HCT116 (cell line): ENCODE measurements at regions not wholly inside any gene's neighbourhood (a gene's known extent, or its start where the extent isn't known, plus 50 kb on each side); places are given as distances from the start of the nearest gene placed in this dataset.

Experiments used
- ATAC-seq: fragments of 200-7000 bp; cut with Tn5 transposase; 2 replicates; pipeline ENCODE4 v1.9.1; 2020; ENCODE audit warnings: mild to moderate bottlenecking, moderate library complexity
- BruUV-seq: library from RNA; stranded (reverse); fragments of 400-500 nt; replicated peaks from 2 replicates; lab custom pipeline; 2021; lab: Mats Ljungman, UMichigan
- CTCF ChIA-PET: fragments of 300-600 bp; sonication (Branson Sonifier 250); formaldehyde crosslinking; loops from one replicate; lab custom pipeline; 2021; ENCODE audit warnings: antibody characterized with exemption; lab: Charles Lee
- POLR2A ChIA-PET: fragments of 300-600, 350-600 bp; sonication (Branson Sonifier 250); formaldehyde crosslinking; loops from one replicate; lab custom pipeline; 2021; ENCODE audit warnings: antibody characterized with exemption; lab: Charles Lee
- RAD21 ChIA-PET, 2 experiments: fragments of 300-600 bp; sonication (Branson Sonifier 250); formaldehyde crosslinking; loops; one replicate each; lab custom pipeline; 2023; ENCODE audit warnings: low total read pairs in 2 of 2; ENCODE audit not compliant: uncharacterized antibody in 2 of 2, unreplicated experiment in 2 of 2, low non-redundant PET in 1 of 2; lab: Charles Lee
- DNase-seq: peaks from one replicate; pipeline ENCODE4 v3.0.0-alpha.2; 2010; ENCODE audit warnings: low read depth, low spot score
- H2AFZ ChIP-seq: fragments of 200-600 bp; shearing (Covaris generic), sonication (generic); 2 replicates; pipeline ENCODE4 v1.6.1; 2017; ENCODE audit warnings: low read depth, mixed run types, mixed read lengths, antibody characterized with exemption, low read length; ENCODE audit not compliant: poor library complexity, severe bottlenecking
- H3K27ac ChIP-seq: 2 replicates; pipeline ENCODE4 v1.5.1; 2012; ENCODE audit warnings: low read depth, low read length
- H3K27me3 ChIP-seq: fragments of 200-600 bp; sonication (generic); 2 replicates; pipeline ENCODE4 v1.6.1; 2016; ENCODE audit warnings: mixed run types, low read length, mixed read lengths; ENCODE audit not compliant: insufficient read depth
- H3K36me3 ChIP-seq, 2 experiments: fragments of 200-500 bp in 1 of 2; fragments of 200-600 bp in 1 of 2; sonication (Bioruptor generic) in 1 of 2; sonication (generic) in 1 of 2; 2 replicates each; pipeline versions ENCODE4 v1.5.1 to v1.6.1; 2014 to 2016; ENCODE audit warnings: low read length in 2 of 2, inconsistent platforms in 1 of 2, mixed read lengths in 1 of 2, mixed run types in 1 of 2; ENCODE audit not compliant: insufficient read depth in 2 of 2, control insufficient read depth in 1 of 2
- H3K4me1 ChIP-seq, 2 experiments: fragments of 200-600 bp in 1 of 2; sonication (generic) in 1 of 2; 2 replicates each; pipeline versions ENCODE4 v1.5.1 to v1.6.1; 2012 to 2017; ENCODE audit warnings: low read length in 2 of 2, inconsistent platforms in 1 of 2, mild to moderate bottlenecking in 1 of 2, mixed read lengths in 1 of 2, mixed run types in 1 of 2, moderate library complexity in 1 of 2; ENCODE audit not compliant: insufficient read depth in 2 of 2, control insufficient read depth in 1 of 2
- H3K4me2 ChIP-seq: fragments of 200-600 bp; sonication (generic); 2 replicates; pipeline ENCODE4 v1.6.1; 2017; ENCODE audit warnings: mixed run types, low read length, mixed read lengths
- H3K4me3 ChIP-seq, 2 experiments: fragments of 200-600 bp in 1 of 2; sonication (generic) in 1 of 2; replicated peaks in 1 of 2; 2 replicates each; pipeline ENCODE4 v1.5.1; 2011 to 2016; ENCODE audit warnings: low read length in 2 of 2, control low read depth in 1 of 2, low read depth in 1 of 2, mild to moderate bottlenecking in 1 of 2, mixed read lengths in 1 of 2, mixed run types in 1 of 2
- H3K79me2 ChIP-seq: fragments of 200-600 bp; sonication (generic); 2 replicates; pipeline ENCODE4 v1.6.1; 2017; ENCODE audit warnings: mild to moderate bottlenecking, mixed run types, low read length, moderate library complexity, mixed read lengths; ENCODE audit not compliant: insufficient read depth
- H3K9ac ChIP-seq: fragments of 200-600 bp; sonication (generic); 2 replicates; pipeline ENCODE4 v1.6.1; 2016; ENCODE audit warnings: low read length, mixed read lengths
- H3K9me2 ChIP-seq: fragments of 200-600 bp; sonication (generic), shearing (Covaris generic); 2 replicates; pipeline ENCODE4 v1.6.1; 2017; ENCODE audit warnings: mixed run types, mild to moderate bottlenecking, moderate library complexity; ENCODE audit not compliant: insufficient read depth
- H3K9me3 ChIP-seq, 2 experiments: fragments of 200-500 bp in 1 of 2; fragments of 200-600 bp in 1 of 2; sonication (Bioruptor generic) in 1 of 2; sonication (generic) in 1 of 2; 2 replicates each; pipeline ENCODE4 v1.6.1; 2014 to 2017; ENCODE audit warnings: low read length in 2 of 2, mixed read lengths in 2 of 2, inconsistent platforms in 1 of 2, low read depth in 1 of 2, mild to moderate bottlenecking in 1 of 2, mixed run types in 1 of 2, moderate library complexity in 1 of 2; ENCODE audit not compliant: control insufficient read depth in 1 of 2, insufficient read depth in 1 of 2
- H4K20me1 ChIP-seq: fragments of 200-600 bp; sonication (generic), shearing (Covaris generic); 2 replicates; pipeline ENCODE4 v1.6.1; 2017; ENCODE audit warnings: mixed run types, mild to moderate bottlenecking, moderate library complexity; ENCODE audit not compliant: insufficient read depth
- CBX3 ChIP-seq: IDR thresholded peaks from 2 replicates; pipeline ENCODE4 v1.6.1; 2012; ENCODE audit warnings: low read depth
- CEBPB ChIP-seq: IDR thresholded peaks from 2 replicates; pipeline ENCODE4 v1.6.1; 2012; ENCODE audit warnings: low read depth
- EGR1 ChIP-seq: IDR thresholded peaks from 2 replicates; pipeline ENCODE4 v1.6.1; 2012; ENCODE audit warnings: low read depth
- ELF1 ChIP-seq: IDR thresholded peaks from 2 replicates; pipeline ENCODE4 v1.6.1; 2012; ENCODE audit warnings: low read depth, borderline replicate concordance
- EZH2 ChIP-seq: fragments of 200-600 bp; sonication (generic); IDR thresholded peaks from 2 replicates; pipeline ENCODE4 v1.6.1; 2017; ENCODE audit warnings: antibody characterized with exemption, mixed run types
- FOSL1 ChIP-seq: IDR thresholded peaks from 2 replicates; pipeline ENCODE4 v1.6.1; 2012; ENCODE audit warnings: low read depth
- JUND ChIP-seq: IDR thresholded peaks from 2 replicates; pipeline ENCODE4 v1.6.1; 2012
- POLR2A ChIP-seq: IDR thresholded peaks from 2 replicates; pipeline ENCODE4 v1.7.0; 2011; ENCODE audit warnings: borderline replicate concordance; ENCODE audit not compliant: insufficient read depth, insufficient read length; ENCODE audit errors: extremely low read depth
- POLR2AphosphoS5 ChIP-seq: IDR thresholded peaks from 2 replicates; pipeline ENCODE4 v1.6.1; 2011; ENCODE audit warnings: mild to moderate bottlenecking, low read depth, low read length, moderate library complexity
- RAD21 ChIP-seq: IDR thresholded peaks from 2 replicates; pipeline ENCODE4 v1.6.1; 2012; ENCODE audit warnings: low read depth, mild to moderate bottlenecking
- SIN3A ChIP-seq: IDR thresholded peaks from 2 replicates; pipeline ENCODE4 v1.6.1; 2012; ENCODE audit warnings: low read depth
- SP1 ChIP-seq: IDR thresholded peaks from 2 replicates; pipeline ENCODE4 v1.6.1; 2012; ENCODE audit warnings: low read depth
- SRF ChIP-seq: IDR thresholded peaks from 2 replicates; pipeline ENCODE4 v1.6.1; 2012; ENCODE audit warnings: low read depth
- TCF7L2 ChIP-seq: IDR thresholded peaks from 2 replicates; pipeline ENCODE4 v1.7.0; 2011; ENCODE audit warnings: borderline replicate concordance, inconsistent platforms; ENCODE audit not compliant: insufficient read depth, insufficient read length; ENCODE audit errors: extremely low read depth
- YY1 ChIP-seq: IDR thresholded peaks from 2 replicates; pipeline ENCODE4 v1.6.1; 2011; ENCODE audit warnings: low read length, low read depth, moderate library complexity, mild to moderate bottlenecking; ENCODE audit not compliant: insufficient replicate concordance; ENCODE audit errors: extremely low read depth
- intact Hi-C: fragments of 100-400 bp; cut with micrococcal nuclease; formaldehyde crosslinking; loops from 2 replicates; pipeline ENCODE4 v1.10.0; 2022
- TF ChIP-seq, protein P1 (sequence below): IDR thresholded peaks from 2 replicates; pipeline ENCODE4 v1.6.1; 2012
- TF ChIP-seq, protein P2 (sequence below): IDR thresholded peaks from 2 replicates; pipeline ENCODE4 v1.6.1; 2012
- TF ChIP-seq, protein P3 (sequence below): IDR thresholded peaks from 2 replicates; pipeline ENCODE4 v1.6.1; 2011; ENCODE audit warnings: mild to moderate bottlenecking, low read length, moderate library complexity; ENCODE audit not compliant: insufficient replicate concordance; ENCODE audit errors: extremely low read depth
- TF ChIP-seq, protein P4 (sequence below), 3 experiments: fragments of 200-600 bp in 1 of 3; sonication (generic) in 1 of 3; IDR thresholded peaks in 2 of 3; conservative IDR thresholded peaks in 1 of 3; 2 replicates each; pipeline ENCODE4 v1.5.1; 2012 to 2017; ENCODE audit warnings: low read depth in 2 of 3, low read length in 2 of 3, antibody characterized with exemption in 1 of 3, borderline replicate concordance in 1 of 3, control low read depth in 1 of 3, mild to moderate bottlenecking in 1 of 3, mixed read lengths in 1 of 3, mixed run types in 1 of 3, moderate library complexity in 1 of 3; ENCODE audit not compliant: insufficient read depth in 1 of 3
- TF ChIP-seq, protein P5 (sequence below): IDR thresholded peaks from 2 replicates; pipeline ENCODE4 v1.6.1; 2012; ENCODE audit warnings: low read depth

DNA sequence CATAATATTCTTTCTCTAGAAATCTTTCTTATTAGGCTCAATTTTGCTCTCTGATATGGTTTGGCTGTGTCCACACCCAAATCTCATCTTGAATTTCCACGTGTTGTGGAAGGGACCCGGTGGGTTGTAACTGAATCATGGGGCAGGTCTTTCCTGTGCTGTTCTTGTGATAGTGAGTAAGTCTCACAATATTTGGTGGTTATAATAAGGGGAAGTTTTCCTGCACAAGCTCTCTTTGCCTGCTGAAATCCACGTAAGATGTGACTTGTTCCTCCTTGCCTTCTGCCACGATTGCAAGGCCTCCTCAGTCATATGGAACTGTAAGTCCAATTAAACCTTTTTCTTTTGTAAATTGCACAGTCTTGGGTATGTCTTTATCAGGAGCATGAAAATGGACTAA, 73.8 kb downstream of the CAVIN2 start:
- TF ChIP-seq EGR1 (no peak), RAD21 (no peak), POLR2AphosphoS5 (no peak), TCF7L2 (no peak), ELF1 (no peak), SIN3A (no peak), YY1 (no peak), POLR2A (no peak), FOSL1 (no peak), CBX3 (no peak), SP1 (no peak), CEBPB (no peak), JUND (no peak), EZH2 (no peak), SRF (no peak)
- TF ChIP-seq, protein P1, sequence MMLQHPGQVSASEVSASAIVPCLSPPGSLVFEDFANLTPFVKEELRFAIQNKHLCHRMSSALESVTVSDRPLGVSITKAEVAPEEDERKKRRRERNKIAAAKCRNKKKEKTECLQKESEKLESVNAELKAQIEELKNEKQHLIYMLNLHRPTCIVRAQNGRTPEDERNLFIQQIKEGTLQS = no peak
- TF ChIP-seq, protein P2, sequence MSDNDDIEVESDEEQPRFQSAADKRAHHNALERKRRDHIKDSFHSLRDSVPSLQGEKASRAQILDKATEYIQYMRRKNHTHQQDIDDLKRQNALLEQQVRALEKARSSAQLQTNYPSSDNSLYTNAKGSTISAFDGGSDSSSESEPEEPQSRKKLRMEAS = no peak
- TF ChIP-seq, protein P3, sequence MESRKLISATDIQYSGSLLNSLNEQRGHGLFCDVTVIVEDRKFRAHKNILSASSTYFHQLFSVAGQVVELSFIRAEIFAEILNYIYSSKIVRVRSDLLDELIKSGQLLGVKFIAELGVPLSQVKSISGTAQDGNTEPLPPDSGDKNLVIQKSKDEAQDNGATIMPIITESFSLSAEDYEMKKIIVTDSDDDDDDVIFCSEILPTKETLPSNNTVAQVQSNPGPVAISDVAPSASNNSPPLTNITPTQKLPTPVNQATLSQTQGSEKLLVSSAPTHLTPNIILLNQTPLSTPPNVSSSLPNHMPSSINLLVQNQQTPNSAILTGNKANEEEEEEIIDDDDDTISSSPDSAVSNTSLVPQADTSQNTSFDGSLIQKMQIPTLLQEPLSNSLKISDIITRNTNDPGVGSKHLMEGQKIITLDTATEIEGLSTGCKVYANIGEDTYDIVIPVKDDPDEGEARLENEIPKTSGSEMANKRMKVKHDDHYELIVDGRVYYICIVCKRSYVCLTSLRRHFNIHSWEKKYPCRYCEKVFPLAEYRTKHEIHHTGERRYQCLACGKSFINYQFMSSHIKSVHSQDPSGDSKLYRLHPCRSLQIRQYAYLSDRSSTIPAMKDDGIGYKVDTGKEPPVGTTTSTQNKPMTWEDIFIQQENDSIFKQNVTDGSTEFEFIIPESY = no peak
- TF ChIP-seq, protein P4, sequence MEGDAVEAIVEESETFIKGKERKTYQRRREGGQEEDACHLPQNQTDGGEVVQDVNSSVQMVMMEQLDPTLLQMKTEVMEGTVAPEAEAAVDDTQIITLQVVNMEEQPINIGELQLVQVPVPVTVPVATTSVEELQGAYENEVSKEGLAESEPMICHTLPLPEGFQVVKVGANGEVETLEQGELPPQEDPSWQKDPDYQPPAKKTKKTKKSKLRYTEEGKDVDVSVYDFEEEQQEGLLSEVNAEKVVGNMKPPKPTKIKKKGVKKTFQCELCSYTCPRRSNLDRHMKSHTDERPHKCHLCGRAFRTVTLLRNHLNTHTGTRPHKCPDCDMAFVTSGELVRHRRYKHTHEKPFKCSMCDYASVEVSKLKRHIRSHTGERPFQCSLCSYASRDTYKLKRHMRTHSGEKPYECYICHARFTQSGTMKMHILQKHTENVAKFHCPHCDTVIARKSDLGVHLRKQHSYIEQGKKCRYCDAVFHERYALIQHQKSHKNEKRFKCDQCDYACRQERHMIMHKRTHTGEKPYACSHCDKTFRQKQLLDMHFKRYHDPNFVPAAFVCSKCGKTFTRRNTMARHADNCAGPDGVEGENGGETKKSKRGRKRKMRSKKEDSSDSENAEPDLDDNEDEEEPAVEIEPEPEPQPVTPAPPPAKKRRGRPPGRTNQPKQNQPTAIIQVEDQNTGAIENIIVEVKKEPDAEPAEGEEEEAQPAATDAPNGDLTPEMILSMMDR (IDR thresholded peaks at IDR 0.05 in 2 of 3, conservative IDR thresholded peaks at IDR 0.05 in 1 of 3; ENCODE audit: borderline replicate concordance in 1 of 3, insufficient read depth in 1 of 3, low read depth in 2 of 3, low read length in 2 of 3) = no peak
- TF ChIP-seq, protein P5, sequence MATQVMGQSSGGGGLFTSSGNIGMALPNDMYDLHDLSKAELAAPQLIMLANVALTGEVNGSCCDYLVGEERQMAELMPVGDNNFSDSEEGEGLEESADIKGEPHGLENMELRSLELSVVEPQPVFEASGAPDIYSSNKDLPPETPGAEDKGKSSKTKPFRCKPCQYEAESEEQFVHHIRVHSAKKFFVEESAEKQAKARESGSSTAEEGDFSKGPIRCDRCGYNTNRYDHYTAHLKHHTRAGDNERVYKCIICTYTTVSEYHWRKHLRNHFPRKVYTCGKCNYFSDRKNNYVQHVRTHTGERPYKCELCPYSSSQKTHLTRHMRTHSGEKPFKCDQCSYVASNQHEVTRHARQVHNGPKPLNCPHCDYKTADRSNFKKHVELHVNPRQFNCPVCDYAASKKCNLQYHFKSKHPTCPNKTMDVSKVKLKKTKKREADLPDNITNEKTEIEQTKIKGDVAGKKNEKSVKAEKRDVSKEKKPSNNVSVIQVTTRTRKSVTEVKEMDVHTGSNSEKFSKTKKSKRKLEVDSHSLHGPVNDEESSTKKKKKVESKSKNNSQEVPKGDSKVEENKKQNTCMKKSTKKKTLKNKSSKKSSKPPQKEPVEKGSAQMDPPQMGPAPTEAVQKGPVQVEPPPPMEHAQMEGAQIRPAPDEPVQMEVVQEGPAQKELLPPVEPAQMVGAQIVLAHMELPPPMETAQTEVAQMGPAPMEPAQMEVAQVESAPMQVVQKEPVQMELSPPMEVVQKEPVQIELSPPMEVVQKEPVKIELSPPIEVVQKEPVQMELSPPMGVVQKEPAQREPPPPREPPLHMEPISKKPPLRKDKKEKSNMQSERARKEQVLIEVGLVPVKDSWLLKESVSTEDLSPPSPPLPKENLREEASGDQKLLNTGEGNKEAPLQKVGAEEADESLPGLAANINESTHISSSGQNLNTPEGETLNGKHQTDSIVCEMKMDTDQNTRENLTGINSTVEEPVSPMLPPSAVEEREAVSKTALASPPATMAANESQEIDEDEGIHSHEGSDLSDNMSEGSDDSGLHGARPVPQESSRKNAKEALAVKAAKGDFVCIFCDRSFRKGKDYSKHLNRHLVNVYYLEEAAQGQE = no peak
- TF ChIP-seq, all 23 proteins: peak for 0
- CTCF ChIA-PET = interaction anchor here (1.6 kb wide), 1 partner anchor 15 kb away, joined by 4 read pairs; no protein-coding TSS in a partner anchor
- Histone ChIP-seq H3K9me2 (no peaks in the 10 kb centered on the region), H3K9ac (no peak overlapping the region), H2AFZ (no peak overlapping the region), H3K27ac (no peak overlapping the region), H3K4me2 (no peak overlapping the region), H3K79me2 (no peaks in the 10 kb centered on the region), H3K27me3 (no peaks in the 10 kb centered on the region), H3K36me3 (no peaks in the 10 kb centered on the region), H3K9me3 (no peaks in the 10 kb centered on the region), H3K4me3 (no peak overlapping the region), H4K20me1 (no peaks in the 10 kb centered on the region), H3K4me1 (no peaks in the 10 kb centered on the region)
- no peak for ATAC-seq
- RAD21 ChIA-PET = no interaction called here
- POLR2A ChIA-PET = no interaction called here
- BruUV-seq = no TSS peak
- intact Hi-C loops = no loop called here
- no peak for DNase-seq
